ENCODE measurements at regions not wholly inside any gene's neighbourhood (a gene's known extent, or its start where the extent isn't known, plus 50 kb on each side); places are given as distances from the start of the nearest gene placed in this dataset.

- no peaks in the 10 kb centered on the region for H3K36me3 ChIP-seq (ENCODE audit: control insufficient read depth, insufficient read depth, low read length)
- H2BK120ac ChIP-seq (ENCODE audit: low read depth, low read length), result peak overlapping the region; percentile 70
- H2AK9ac ChIP-seq (replicated peaks; ENCODE audit: low read depth, low read length, poor library complexity), result peak overlapping the region; percentile 39
- H3K9me1 ChIP-seq (ENCODE audit: insufficient read depth, low read length), result no peaks in the 10 kb centered on the region
- peaks cover 5% of the 10 kb centered on the region for H3K4me1 ChIP-seq (ENCODE audit: control insufficient read depth, insufficient read depth, low read length)
- H3K4ac ChIP-seq (ENCODE audit: low read depth, low read length), result no peak overlapping the region
- no peak overlapping the region for H2BK5ac ChIP-seq (ENCODE audit: low read depth, low read length, poor library complexity, severe bottlenecking)
- H3K4me2 ChIP-seq (ENCODE audit: low read depth, low read length), result no peak overlapping the region
- dilution Hi-C loops (cut with HindIII; ENCODE audit: low sequenced_read_pairs, unreplicated experiment), result no loop called here
- ATAC-seq (ENCODE audit: low read depth), result peak; percentile 33; the same call in 1 of the 2 replicates
- H2AFZ ChIP-seq (replicated peaks; ENCODE audit: low read length, poor library complexity), result peak overlapping the region; percentile 73
- H2BK15ac ChIP-seq (ENCODE audit: low read depth, low read length), result peak overlapping the region; percentile 38; the same call in 1 of the 3 replicates
- H3K9me3 ChIP-seq (ENCODE audit: control insufficient read depth, insufficient read depth, low read length), result no peaks in the 10 kb centered on the region
- DNase-seq, result peak; percentile 23
- peak overlapping the region; percentile 37; the same call in 1 of the 2 replicates for H4K5ac ChIP-seq (ENCODE audit: low read depth, low read length)
- no peak overlapping the region for H4K91ac ChIP-seq (ENCODE audit: insufficient read depth, low read depth, low read length)
- no CpG with 5 or more reads among the region's 3 CpGs for WGBS, 2 experiments (ENCODE audit: extremely low coverage in 2 of 2, insufficient read length in 1 of 2)
- POLR2A ChIA-PET (ENCODE audit: unreplicated experiment), result no interaction called here
- H3K9ac ChIP-seq (ENCODE audit: low read depth, low read length), result no peak overlapping the region
- no peak overlapping the region for H3K27ac ChIP-seq (ENCODE audit: insufficient read depth, low read length)
- no peaks in the 10 kb centered on the region for H3K79me1 ChIP-seq (ENCODE audit: low read depth in 1 of 2, low read length in 2 of 2)
- H3K4me3 ChIP-seq (ENCODE audit: insufficient read depth, low read depth, low read length), result no peak overlapping the region
- no peaks in the 10 kb centered on the region for H4K20me1 ChIP-seq (ENCODE audit: insufficient read depth, low read length)
- TF ChIP-seq MAZ (IDR thresholded peaks at IDR 0.05; ENCODE audit: borderline replicate concordance, low read depth, low read length), result no peak
- CTCF ChIA-PET, result no interaction called here
- intact Hi-C loops (cut with micrococcal nuclease), result no loop called here
- no TSS peak for BruUV-seq (replicated peaks)
- in situ Hi-C loops (cut with MboI; ENCODE audit: low sequenced_read_pairs), result no loop called here
- peak overlapping the region; percentile 20; the same call in 1 of the 2 replicates for H3K18ac ChIP-seq (ENCODE audit: low read depth, low read length)
- no peak overlapping the region for H2AK5ac ChIP-seq (ENCODE audit: low read depth, low read length)
- H3K56ac ChIP-seq (ENCODE audit: extremely low read depth, insufficient read depth, low read length), result no peak overlapping the region
- no peaks in the 10 kb centered on the region for H3K27me3 ChIP-seq (ENCODE audit: control insufficient read depth, insufficient read depth, low read length)
- H2BK20ac ChIP-seq (ENCODE audit: low read depth, low read length), result peak overlapping the region; percentile 16; the same call in 1 of the 2 replicates
- no peak overlapping the region for H3K23ac ChIP-seq (ENCODE audit: low read depth, low read length)
- 0 out of 2 replicates have a peak overlapping the region, but pooled peaks have one; percentile 42 for H3K14ac ChIP-seq (replicated peaks; ENCODE audit: low read depth, low read length)
- 0 out of 4 replicates have a peak overlapping the region, but pooled peaks of 1 of the 2 experiments have one; percentile 45 for H4K8ac ChIP-seq (ENCODE audit: low read depth in 2 of 2, low read length in 2 of 2)
These were observed 98.9 kb downstream of the MRPL39 start for GRCh38 chr21:25508364-25508763.

All from IMR-90 (cell line).